Fibroblast of the aortic adventitia (primary cell): ENCODE measurements at regions not wholly inside any gene's neighbourhood (a gene's known extent, or its start where the extent isn't known, plus 50 kb on each side); places are given as distances from the start of the nearest gene placed in this dataset.
"Not testable (repeated sequence)": the region's sequence is repeated elsewhere in the genome, so short reads cannot be mapped to it uniquely, and the experiment has no call there.

Experiments
- DNase-seq: peaks from one replicate; pipeline ENCODE4 v3.0.0-alpha.2; 2010; ENCODE audit warnings: low read depth
- H3K4me3 ChIP-seq: 2 replicates; pipeline ENCODE4 v1.5.1; 2011; ENCODE audit warnings: low read depth, mild to moderate bottlenecking, control low read depth, low read length, moderate library complexity
- CTCF ChIP-seq: IDR thresholded peaks from 2 replicates; pipeline ENCODE4 v1.5.1; 2011; ENCODE audit warnings: mild to moderate bottlenecking, low read length, control low read depth, inconsistent platforms; ENCODE audit not compliant: insufficient read depth

- no peak for TF ChIP-seq CTCF
- no peak overlapping the region for H3K4me3 ChIP-seq
- no peak for DNase-seq
These were observed 132.3 kb upstream of the SKOR2 start for GRCh38 chr18:47383729-47384128.

GRCh38 chr18:47381975-47382570 lies 130.6 kb upstream of the SKOR2 start:
- DNase-seq: no peak
- H3K4me3 ChIP-seq: no peak overlapping the region
- TF ChIP-seq CTCF: no peak

GRCh38 chr18:47380153-47380552 lies 128.7 kb upstream of the SKOR2 start:
- DNase-seq: no peak
- no peak overlapping the region for H3K4me3 ChIP-seq
- TF ChIP-seq CTCF: no peak

GRCh38 chr18:47373465-47373864 lies 122.0 kb upstream of the SKOR2 start:
- no peak overlapping the region for H3K4me3 ChIP-seq
- DNase-seq: no peak
- TF ChIP-seq CTCF: no peak

- H3K4me3 ChIP-seq: no peak overlapping the region
- TF ChIP-seq CTCF: no peak
These were observed 118.6 kb upstream of the SKOR2 start for GRCh38 chr18:47370052-47370451.

GRCh38 chr18:47354061-47354460 lies 102.6 kb upstream of the SKOR2 start:
- not testable (repeated sequence) for DNase-seq, H3K4me3 ChIP-seq

More at GRCh38 chr18:47370052-47370451, 118.6 kb upstream of the SKOR2 start:
- no peak for DNase-seq

GRCh38 chr18:47346016-47346415 lies 94.6 kb upstream of the SKOR2 start:
- no peak for TF ChIP-seq CTCF
- DNase-seq: no peak
- no peak overlapping the region for H3K4me3 ChIP-seq
